NCI-H2107 (cell line): ENCODE measurements at regions not wholly inside any gene's neighbourhood (a gene's known extent, or its start where the extent isn't known, plus 50 kb on each side); places are given as distances from the start of the nearest gene placed in this dataset.

ENCODE experiments used
- DNase-seq: peaks from one replicate; lab custom pipeline; 2025; lab: John Stamatoyannopoulos, UW

DNA sequence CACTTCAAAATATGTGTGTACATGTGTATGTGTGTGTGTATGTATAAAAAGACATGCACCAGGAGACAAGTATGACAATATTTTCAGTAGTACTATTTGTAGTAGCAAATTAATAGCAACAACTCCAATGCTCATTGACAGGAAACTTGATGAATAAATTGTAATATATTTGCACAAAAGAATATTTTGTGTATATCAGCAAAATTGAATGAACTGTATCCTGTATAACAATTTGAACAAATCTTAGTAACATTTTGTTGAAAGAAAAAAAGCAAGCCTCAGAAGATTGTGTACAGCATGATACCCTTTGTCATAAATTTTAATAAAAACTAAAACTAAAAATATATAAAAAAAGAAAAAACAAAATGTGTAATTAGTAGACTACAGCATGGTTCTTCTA, 1367.3 kb upstream of the TMEFF2 start:
- no peak for DNase-seq

DNA sequence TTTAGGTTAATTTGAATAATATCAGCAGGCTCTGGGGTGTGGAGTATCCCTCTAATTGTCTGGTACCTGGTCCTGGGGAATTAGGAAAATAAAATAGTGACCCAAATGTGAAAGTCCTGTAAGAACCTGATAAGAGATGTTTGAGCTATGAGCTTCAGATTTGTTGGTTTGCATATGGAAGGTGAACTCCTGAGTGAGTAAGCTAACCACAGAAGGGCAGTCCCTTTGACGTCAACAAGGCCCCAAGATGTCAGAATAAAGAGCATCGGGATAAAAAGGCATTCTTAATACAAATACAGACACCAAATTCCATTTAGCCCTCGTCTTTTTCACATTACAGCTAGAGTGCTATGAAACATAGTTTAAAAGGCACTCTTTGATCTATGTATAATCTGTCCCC, 1366.3 kb upstream of the TMEFF2 start:
- no peak for DNase-seq

DNA sequence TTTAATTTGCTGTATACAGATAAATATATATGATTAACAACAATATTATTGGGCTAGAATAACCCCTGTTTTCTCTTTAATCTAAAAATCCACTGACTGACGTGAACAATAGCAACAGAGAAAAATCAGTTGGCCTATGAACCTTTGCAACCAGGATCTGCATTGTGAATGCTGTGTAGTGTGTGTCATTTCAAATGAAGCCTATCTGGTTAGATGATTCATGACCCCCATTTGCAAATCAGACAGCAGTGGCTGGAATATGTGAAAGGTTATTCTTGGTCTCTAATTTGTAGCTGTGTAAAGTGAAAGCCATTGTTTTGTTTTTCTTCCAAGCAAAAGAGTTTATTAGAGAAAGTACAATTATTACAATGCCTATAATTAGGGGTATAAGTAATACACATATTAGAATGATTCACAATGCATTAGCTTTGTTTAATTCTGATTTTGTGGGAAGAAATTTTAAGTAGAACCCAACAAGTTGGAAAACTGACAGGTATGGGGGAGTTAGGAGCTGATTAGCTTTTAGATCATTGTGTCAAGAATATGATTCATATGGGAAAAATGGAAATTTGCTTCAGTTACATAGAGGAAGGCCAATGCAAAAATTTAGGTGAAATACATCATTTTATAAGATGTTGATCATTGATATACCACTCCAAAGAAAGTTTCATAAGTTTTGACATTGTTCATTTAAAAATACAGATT, 1362.2 kb upstream of the TMEFF2 start:
- DNase-seq: no peak

DNA sequence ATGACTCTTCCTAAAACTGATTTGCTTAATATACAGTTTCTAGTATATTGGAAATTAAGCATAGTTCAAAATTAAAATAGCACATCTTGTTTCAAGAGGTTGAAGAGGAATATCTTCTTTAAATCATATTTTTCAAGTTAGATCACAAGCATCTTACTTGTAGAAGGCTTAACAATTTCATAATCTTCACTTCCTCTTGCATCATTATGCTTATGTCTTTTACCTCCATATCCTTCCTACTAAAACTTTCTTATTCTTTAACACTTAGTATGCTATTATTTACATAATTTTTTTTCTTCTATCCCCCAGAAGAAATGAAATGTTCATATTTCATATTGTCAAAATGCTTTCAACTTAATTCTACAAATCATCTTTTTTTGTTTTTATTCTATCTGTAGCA, 1354.9 kb upstream of the TMEFF2 start:
- no peak for DNase-seq

DNA sequence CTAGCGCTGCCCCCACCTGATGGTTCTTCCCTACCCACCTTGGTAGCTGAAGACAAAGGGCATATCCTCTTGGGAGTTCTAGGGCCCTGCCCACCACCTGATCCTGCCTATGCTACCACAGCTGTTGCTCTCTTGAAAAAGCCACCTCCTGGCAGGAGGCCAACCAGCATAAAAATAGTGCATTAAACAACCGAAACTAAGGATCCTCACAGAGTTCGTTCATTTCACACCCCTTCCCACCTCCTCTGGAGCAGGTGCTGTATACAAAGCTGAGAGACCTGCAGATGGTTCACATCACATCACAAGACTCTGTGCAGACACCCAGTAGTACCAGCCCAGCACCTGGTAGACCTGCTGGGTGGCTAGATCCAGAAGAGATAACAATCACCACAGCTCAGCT, 1348.0 kb upstream of the TMEFF2 start:
- peak; percentile 34 for DNase-seq

DNA sequence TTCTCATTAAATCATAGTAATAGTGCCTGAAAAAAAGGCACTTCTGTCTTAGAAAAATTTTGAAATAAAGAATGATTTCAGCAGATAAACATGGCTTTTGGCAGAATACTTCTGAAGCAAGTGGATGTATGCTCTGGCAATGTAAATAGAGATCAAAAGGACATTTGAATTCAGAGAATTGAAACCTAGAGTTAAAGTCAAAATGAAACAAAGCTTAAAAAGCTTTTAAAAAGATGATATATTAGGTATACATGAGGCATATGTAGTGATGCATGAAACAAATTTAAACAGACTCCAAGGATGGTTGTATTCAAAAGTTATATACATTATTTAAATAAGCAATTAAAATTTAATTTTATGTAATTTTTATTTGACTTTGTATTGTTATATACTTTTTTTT, 1344.5 kb upstream of the TMEFF2 start:
- DNase-seq: no peak

DNA sequence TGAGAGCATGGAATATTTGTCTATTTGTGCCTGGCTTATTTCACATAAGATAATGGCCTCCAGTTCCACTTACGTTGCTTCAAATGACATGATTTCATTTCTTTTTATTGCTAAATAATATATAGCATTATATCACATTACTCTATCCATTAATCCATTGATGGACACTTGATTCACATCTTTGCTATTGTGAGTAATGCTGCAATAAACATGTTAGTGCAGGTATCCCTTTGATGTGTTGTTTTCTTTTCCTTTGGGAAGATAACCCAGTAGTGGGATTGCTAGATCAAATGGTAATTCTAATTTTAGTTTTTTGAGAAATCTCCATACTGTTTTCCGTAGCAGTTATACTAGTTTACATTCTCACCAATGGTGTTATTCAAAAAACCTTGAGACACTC, 1343.3 kb upstream of the TMEFF2 start:
- DNase-seq: no peak

DNA sequence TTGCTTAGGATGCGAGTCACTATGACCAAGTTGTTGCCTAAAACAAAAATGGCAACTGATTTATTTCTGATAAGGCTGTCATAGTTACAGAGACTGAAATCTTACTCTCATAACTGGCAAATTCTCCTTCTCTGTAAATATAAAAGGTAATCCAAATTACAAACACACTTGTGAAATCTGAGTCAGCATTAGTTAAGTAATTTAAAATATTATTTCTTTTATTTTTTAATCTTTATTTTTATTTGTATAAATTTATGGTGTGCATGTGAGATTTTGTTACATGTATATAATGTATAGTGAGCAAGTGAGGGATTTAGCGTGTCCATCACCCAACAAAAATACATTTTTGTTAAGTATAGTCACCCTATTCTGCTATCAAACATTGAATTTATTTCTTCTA, 1342.8 kb upstream of the TMEFF2 start:
- no peak for DNase-seq

DNA sequence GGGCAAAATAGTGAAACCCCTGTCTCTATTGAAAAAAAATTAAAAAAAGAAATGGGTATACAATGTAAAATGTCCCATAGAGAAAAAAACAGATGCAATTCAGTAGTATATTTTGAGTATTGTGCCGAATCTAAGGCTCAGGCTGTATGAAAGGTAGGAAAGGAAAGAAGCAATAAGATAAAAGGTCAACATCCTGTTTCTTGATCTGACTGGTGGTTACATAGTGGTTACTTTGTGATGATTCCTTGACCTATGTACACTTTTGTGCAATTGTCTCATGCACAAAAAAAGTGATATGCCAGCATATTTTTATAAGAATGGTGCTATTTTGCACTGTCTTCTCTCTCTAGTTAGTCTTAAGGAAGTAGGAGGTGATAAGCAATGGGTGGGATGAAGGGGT, 1333.7 kb upstream of the TMEFF2 start:
- DNase-seq: no peak

DNA sequence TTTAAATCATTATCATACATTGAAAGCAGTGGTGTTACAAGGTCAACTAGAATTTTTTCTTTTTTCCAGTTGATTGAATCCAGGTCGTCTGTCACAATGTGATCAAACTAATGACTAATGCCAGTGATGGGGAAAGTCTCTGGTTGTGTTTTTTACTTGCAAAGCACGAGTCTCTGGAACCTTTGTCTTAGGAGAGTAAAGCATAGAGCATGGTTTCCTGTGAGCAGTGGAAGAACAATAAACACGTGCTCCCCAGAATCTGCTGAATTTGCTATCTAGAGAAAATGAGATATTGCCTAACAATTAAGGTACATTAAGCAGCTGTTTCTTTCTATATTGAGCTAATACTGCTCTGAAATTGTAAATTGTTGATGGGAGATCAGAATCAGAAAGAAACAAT, 1332.4 kb upstream of the TMEFF2 start:
- no peak for DNase-seq

DNA sequence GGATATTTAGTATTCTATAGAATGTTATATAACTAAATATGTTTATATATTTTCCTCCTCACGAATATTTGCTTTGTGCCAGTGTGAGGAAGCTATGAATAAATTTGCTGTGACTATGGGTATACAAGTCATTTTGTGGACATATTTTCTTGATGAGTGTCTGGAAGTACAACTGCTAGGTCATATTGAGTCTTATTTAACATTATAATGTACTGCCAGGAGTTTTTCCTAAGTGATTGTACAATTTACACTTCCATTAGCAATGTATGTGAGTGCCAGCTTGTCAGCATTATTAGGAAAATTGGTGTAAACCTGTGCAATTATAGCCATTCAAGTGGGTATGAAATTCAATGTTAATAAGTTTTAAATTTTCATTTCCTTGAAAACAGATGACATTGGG, 1328.9 kb upstream of the TMEFF2 start:
- DNase-seq: no peak

DNA sequence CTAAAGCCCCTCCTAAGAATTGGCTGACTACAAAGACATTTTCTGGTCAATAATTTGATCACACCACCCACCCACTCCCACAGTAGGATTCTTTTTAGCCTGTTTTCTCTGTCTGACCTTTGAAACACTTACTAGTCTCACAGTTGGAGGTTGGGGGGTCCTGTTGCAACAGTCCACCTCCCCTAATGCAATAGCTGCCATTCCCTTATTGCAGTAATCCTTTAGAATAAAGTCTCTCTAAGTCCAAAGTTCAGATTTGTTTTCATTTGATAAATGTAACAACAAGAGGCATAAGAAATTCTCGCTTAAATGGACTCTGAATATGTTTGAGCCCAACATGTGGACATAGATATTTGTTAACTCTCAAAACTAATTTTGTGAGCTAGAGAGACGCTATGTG, 1326.8 kb upstream of the TMEFF2 start:
- no peak for DNase-seq

DNA sequence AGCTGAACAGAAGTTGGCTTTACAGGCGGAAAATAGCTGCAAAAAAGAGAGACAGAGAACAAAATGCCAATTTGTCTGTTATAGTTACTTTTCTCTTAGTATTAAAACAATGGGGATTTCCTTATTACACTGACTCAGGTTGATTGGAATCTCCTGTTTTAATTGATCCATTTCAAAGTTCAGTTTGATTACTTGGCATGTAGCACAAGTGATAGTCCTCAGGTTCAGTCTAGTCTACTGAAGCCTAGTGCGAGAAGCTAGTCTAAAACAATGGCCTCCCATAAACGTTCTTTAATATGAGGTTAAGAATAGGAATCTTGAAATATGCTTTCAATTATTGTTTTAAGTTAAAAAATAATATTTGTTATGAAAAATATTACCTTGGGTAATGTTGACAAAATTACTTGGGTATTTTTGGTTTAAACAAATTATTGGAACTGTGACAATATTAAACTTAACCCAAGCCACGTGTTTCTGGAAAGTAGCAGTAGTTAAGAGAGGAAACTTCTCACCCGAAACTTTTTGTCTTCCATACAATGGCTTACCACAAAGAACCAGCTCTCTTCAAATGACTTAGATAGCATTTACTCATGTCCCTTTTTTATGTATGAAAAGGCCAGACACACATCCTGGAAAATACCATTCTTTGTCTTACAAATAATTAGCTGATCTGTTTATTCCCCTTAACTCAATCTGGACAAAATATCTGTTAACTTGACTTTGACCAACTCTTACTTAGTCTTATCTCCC, 1326.2 kb upstream of the TMEFF2 start:
- no peak for DNase-seq

DNA sequence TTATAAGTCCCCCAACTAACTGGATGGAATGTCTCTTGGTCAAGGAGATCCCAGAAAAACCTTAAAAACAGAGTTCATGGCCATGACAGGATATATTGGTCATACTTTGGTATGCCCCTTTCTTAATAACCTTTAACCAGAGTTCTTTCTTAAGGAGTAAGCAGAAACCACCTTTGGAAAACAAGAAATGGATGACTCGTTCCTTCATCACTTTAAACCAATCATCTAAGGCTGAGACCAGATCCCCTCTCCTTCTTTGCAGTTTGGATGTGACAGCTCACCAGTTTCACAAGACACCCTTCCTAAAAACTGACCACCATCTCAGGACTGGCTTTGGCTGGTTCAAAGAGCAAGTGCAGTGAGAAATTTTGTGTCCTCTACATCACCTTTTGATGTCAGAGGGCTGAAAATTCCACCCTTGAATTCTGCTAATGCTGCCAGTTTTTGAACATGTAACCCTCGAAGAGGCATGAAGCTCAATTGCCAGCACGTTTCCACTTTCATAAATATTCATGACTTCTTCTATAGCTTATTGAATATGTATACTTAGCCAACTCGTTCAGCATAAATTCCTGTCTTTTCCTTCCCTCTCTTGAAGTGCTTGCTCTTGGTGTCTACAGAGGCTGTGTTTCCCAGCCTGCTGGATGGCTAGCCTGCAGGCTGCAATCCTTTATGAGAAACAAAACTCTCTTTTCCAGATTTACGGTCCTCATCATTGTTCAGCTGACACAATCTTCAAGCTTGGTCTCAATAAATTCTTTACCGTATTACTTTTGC, 1323.5 kb upstream of the TMEFF2 start:
- no peak for DNase-seq

DNA sequence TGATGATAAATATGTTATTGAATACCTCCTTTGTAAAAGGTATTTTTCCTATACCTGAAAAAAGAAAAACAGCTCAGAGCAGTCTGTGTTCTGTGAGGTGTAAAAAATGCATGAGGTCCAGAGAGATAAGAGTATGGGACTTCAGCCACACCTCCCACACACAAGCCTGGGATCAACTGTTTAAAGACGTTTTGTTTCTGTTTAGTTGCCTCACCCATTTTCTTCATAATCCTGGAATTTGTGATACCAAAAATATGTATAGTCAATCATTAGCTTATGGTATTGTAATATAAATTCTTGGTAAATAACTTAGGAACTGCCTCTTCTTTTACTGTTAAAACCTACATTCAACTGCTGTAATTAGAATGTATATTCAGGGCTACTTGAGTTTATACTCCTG, 1322.9 kb upstream of the TMEFF2 start:
- DNase-seq: no peak

DNA sequence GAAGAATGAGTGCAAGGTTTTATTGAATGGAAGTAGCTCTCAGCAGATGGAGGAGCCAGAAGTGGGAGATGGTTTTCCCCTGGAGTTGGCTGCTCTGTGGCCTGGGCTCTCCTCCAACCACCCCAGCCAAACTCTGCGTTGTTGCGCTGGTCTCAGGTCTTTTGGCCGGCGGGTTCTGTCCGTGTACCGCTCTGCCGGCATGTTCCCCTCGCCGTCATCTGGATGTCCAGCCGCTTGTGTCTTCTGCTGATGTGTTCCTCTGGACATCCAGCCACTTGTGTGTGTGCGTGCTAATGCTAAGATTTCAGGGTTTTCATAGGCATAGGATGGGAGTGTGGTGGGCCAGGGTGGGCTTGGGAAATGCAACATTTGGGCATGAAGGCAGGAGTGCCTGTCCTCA, 1311.3 kb upstream of the TMEFF2 start:
- no peak for DNase-seq

DNA sequence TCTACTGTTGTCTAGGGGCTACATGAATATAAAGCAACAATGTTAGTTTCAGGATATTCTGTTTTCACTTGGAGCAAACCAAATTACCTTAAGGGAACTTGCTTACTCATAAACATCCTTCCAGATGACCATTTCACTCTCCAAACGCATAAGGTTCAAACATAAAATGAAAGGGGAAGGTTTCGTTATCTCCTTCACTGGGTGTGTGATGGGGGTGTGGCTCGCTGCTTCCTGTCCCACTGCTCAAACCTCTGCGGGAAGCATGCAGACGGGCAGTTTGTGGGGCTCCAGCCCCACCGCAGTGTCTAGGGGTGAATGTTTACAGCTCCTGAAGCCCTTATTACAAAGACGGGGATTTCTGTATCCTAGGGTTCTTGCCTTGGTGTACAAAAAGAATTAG, 1310.9 kb upstream of the TMEFF2 start:
- DNase-seq: no peak

DNA sequence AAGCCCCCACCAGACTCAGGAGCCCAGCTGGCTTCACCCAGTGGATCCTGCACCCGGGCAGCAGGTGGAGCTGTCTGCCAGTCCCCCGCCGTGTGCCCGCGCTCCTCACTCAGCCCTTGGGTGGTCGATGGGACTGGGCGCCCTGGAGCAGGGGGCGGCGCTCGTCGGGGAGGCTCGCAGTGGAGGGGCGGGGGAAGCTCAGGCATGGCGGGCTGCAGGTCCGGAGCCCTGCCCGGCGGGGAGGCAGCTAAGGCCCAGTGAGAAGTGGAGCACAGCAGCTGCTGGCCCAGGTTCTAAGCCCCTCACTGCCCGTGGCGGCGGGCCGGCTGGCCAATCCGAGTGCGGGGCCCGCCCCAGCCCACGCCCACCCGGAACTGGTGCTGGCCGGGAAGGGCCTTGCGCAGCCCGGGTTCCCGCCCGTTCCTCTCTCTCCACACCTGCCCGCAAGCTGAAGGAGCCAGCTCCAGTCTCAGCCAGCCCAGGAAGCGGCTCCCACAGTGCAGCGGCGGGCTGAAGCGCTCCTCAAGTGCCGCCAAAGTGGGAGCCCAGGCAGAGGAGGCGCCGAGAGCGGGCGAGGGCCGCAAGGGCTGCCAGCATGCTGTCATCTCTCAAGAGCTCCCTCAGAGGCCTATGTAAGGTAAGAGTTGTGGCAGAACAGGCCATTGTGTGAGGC, 1307.8 kb upstream of the TMEFF2 start:
- DNase-seq: no peak

DNA sequence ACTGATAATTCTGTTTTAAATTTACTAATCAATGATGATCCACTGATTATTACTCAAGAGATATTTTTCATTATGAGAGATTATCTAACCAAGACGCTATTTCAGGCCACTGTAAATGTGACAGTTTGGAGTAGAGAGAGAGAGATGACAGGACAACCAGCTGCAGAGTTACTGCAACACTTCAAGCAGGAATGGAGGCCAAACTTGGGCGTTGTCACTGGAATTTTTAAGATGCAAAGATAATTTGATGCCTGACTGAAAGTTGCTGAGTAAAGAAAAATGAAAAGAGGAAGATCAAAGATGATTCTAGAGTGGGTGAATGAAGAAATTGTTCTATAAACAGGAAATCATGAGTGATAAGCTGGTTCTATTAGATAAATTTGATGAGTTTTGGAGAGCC, 1302.1 kb upstream of the TMEFF2 start:
- DNase-seq: no peak

DNA sequence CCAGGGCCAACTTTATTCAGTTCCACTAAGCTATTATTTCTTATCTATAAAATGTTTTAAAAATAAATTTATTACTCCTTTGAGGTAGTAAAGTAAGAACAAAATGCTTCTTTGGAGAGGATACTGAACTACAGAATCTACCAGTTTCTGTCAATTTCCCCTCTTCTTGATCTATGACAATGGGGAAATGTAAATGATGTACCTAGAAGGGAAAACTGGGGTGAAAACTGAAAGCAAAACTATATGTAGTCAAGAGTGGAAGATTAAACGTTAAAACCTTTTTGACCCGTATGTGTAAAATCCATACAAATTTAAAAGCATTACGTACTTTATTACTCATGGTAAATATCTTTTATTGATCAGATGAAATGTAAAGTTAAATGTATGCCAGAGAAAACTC, 1287.8 kb upstream of the TMEFF2 start:
- DNase-seq: no peak

DNA sequence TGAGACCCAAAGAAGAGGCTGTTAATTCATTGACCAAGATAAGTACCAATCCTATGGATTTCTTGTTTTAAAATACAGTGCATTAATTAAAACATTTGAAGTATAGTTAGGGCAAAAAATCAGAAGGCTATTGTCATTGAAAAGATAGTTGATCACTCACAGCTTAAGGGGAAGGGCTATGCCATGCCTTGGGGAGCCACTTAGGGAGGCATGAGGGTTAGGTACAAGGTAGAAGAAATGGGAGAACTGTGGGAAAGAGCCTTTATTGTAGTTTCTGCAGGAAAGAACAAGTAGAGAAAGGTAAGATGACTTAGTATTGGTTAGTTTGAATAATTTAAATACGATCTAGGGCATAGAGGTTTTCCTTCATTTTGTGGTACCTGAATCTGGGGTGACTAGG, 1285.5 kb upstream of the TMEFF2 start:
- DNase-seq: no peak

DNA sequence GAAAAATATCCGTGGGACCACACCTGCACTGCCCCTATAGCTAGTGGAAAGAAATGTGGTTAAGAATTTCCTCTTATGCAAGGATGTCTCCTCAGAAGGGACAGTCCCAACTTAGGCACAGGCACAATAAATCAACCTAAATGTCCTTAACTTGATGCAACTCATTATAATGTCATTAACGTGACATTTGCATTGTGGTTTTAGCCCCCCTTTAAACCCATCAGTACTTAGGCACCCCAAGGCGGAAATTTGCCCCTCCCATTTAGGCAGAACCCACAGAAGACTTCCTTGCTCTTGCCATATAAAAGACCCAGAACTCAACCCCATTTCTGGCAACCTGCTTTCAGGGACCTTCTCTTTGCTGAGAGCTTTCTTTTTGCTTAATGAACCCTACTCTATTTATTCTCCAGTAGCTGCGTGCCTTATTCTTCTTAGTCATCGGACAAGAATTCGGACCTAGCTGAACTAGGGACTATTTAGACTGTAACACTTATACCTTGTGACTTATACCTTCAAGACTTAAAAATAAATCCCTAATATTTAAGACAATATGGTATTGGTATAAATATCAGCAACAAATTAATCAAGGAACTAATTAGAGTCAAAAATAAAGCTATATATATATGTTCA, 1281.6 kb upstream of the TMEFF2 start:
- DNase-seq: no peak
